GM13977 (cell line): ENCODE measurements at regions not wholly inside any gene's neighbourhood (a gene's known extent, or its start where the extent isn't known, plus 50 kb on each side); places are given as distances from the start of the nearest gene placed in this dataset.

Experiments
- DNase-seq: peaks from one replicate; pipeline ENCODE4 v3.0.0; 2012; ENCODE audit warnings: low spot score
- CTCF ChIP-seq: IDR thresholded peaks from 2 replicates; pipeline ENCODE4 v1.5.1; 2012; ENCODE audit warnings: mild to moderate bottlenecking, control low read depth; ENCODE audit not compliant: insufficient read depth; ENCODE audit errors: extremely low read depth, missing control alignments
- in situ Hi-C: fragments of 300-500 bp; cut with MboI; formaldehyde crosslinking; loops from one replicate; pipeline ENCODE4 v1.12.0; 2022; ENCODE audit warnings: low sequenced_read_pairs, low pct_unique_long_range_greater_than_20kb, mixed read lengths, inconsistent platforms; ENCODE audit not compliant: unreplicated experiment

GRCh38 chr13:103142151-103142550 lies 75.9 kb upstream of the SLC10A2 start:
- TF ChIP-seq CTCF, result no peak
- DNase-seq, result no peak
- in situ Hi-C loops, result loop anchor here (10.0 kb wide), 1 partner anchor 227 kb away; no protein-coding TSS in a partner anchor

- in situ Hi-C loops, result loop anchor here (10.0 kb wide), 1 partner anchor 225 kb away; no protein-coding TSS in a partner anchor
- peak; percentile 92 for TF ChIP-seq CTCF
- DNase-seq, result peak; percentile 61
Observed at GRCh38 chr13:103140001-103140671, 73.9 kb upstream of the SLC10A2 start.

GRCh38 chr13:103134271-103134670 lies 68.1 kb upstream of the SLC10A2 start:
- DNase-seq, result no peak
- TF ChIP-seq CTCF, result no peak
- in situ Hi-C loops, result no loop called here

- TF ChIP-seq CTCF, result no peak
- no peak for DNase-seq
- in situ Hi-C loops, result no loop called here
Observed at GRCh38 chr13:103133556-103133955, 67.3 kb upstream of the SLC10A2 start.

GRCh38 chr13:103130681-103131210 lies 64.5 kb upstream of the SLC10A2 start:
- in situ Hi-C loops, result no loop called here
- no peak for DNase-seq
- no peak for TF ChIP-seq CTCF

GRCh38 chr13:103130146-103130545 lies 63.9 kb upstream of the SLC10A2 start:
- TF ChIP-seq CTCF, result no peak
- no peak for DNase-seq
- in situ Hi-C loops, result no loop called here
